ENCODE measurements at regions not wholly inside any gene's neighbourhood (a gene's known extent, or its start where the extent isn't known, plus 50 kb on each side); places are given as distances from the start of the nearest gene placed in this dataset.
A peak's percentile ranks its signal among the peaks of the same experiment; 100 is the strongest.

DNA sequence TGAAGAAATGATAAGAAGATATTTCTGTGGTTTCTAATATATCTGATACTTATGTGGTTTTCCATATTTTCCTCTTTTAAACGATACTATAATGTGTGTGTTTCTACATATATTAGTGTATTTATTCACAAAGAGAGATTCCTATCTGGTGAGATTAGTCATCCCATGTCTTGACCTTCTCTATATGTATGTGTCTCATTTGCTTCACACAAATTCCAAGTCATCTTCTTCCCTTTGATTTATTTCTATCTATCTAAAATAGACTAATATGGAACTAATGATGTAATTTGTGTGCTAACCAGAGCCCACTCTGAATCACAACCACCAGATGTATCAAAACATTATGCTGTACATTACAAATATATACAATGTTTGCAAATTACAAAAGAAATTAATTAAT lies 154.7 kb upstream of the KCNMB2 start:
- Mint-ChIP-seq H3K27me3 (ENCODE audit: low read depth) (no peaks in the 10 kb centered on the region), H3K36me3 (ENCODE audit: low read depth) (peaks cover 3% of the 10 kb centered on the region), H3K4me3 (ENCODE audit: unreplicated experiment) (no peak overlapping the region), H3K9me3 (ENCODE audit: low read depth) (peaks cover 5% of the 10 kb centered on the region), H3K27ac (ENCODE audit: unreplicated experiment) (peak overlapping the region; percentile 90), H3K4me1 (ENCODE audit: low read depth) (peaks cover 60% of the 10 kb centered on the region)
- no peak for DNase-seq (ENCODE audit: low spot score)
- TF ChIP-seq, protein P1, sequence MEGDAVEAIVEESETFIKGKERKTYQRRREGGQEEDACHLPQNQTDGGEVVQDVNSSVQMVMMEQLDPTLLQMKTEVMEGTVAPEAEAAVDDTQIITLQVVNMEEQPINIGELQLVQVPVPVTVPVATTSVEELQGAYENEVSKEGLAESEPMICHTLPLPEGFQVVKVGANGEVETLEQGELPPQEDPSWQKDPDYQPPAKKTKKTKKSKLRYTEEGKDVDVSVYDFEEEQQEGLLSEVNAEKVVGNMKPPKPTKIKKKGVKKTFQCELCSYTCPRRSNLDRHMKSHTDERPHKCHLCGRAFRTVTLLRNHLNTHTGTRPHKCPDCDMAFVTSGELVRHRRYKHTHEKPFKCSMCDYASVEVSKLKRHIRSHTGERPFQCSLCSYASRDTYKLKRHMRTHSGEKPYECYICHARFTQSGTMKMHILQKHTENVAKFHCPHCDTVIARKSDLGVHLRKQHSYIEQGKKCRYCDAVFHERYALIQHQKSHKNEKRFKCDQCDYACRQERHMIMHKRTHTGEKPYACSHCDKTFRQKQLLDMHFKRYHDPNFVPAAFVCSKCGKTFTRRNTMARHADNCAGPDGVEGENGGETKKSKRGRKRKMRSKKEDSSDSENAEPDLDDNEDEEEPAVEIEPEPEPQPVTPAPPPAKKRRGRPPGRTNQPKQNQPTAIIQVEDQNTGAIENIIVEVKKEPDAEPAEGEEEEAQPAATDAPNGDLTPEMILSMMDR (IDR thresholded peaks at IDR 0.05) = no peak

DNA sequence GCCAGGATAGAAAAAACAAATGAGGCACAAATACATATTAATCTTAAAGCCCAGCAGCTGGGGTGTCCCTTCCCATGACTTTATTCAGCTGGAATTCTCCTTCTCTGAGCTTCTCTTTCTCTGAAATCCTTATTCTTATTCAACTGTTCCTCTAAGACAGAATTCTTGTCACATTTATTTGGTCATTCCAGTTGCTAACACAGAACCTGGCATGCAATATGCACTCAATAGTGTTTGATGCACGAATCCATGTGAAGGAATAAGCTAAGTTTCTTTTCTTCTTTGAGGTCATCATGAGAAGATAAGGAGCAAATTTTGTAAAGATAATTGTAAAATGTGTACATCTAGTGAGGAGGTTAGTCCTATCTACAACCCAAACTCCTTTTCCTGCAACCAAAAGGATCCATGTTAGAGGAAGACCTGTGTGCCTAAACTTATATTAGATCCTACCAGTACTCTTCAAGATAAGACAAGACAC lies 154.2 kb upstream of the KCNMB2 start:
- H3K4me3 Mint-ChIP-seq (ENCODE audit: unreplicated experiment) = no peak overlapping the region
- TF ChIP-seq, protein P1 (IDR thresholded peaks at IDR 0.05) = no peak
- H3K27ac Mint-ChIP-seq (ENCODE audit: unreplicated experiment) = peak overlapping the region; percentile 90
- no peak for DNase-seq (ENCODE audit: low spot score)
- no peaks in the 10 kb centered on the region for H3K27me3 Mint-ChIP-seq (ENCODE audit: low read depth)
- H3K36me3 Mint-ChIP-seq (ENCODE audit: low read depth) = peaks cover 3% of the 10 kb centered on the region
- H3K9me3 Mint-ChIP-seq (ENCODE audit: low read depth) = peaks cover 5% of the 10 kb centered on the region
- H3K4me1 Mint-ChIP-seq (ENCODE audit: low read depth) = peaks cover 60% of the 10 kb centered on the region

DNA sequence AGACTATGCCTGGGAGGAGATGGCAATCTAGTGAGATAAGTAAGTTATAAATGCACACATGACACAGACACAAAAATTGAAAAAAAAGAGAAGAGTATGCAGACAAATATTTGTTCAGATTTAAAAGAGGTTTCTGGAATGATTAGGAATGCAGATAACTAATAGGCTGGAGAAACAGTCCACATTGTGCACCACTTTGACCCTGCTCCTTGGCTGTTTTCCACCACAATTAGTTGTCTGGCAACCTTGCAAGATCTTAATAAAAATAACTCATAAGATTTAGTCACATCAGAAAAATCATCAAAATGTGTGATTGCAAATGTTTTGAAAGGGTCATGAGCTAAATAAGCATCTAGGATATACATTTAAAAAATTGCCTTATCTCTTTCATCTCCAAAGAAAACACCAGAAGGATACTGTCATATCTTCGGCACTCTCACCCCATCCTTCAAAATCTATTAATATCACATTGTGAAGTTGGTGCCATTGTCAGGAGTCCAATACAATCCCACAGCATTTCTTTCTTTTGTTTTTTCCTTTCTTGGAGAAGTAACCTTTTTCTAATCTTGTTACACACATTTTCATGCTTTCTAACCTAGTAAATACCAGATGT lies 153.7 kb upstream of the KCNMB2 start:
- Mint-ChIP-seq H3K27me3 (ENCODE audit: low read depth) (no peaks in the 10 kb centered on the region), H3K27ac (ENCODE audit: unreplicated experiment) (peak overlapping the region; percentile 90), H3K36me3 (ENCODE audit: low read depth) (peaks cover 3% of the 10 kb centered on the region), H3K9me3 (ENCODE audit: low read depth) (peaks cover 5% of the 10 kb centered on the region), H3K4me1 (ENCODE audit: low read depth) (peaks cover 60% of the 10 kb centered on the region), H3K4me3 (ENCODE audit: unreplicated experiment) (no peak overlapping the region)
- DNase-seq (ENCODE audit: low spot score) = no peak
- TF ChIP-seq, protein P1 (IDR thresholded peaks at IDR 0.05) = no peak

DNA sequence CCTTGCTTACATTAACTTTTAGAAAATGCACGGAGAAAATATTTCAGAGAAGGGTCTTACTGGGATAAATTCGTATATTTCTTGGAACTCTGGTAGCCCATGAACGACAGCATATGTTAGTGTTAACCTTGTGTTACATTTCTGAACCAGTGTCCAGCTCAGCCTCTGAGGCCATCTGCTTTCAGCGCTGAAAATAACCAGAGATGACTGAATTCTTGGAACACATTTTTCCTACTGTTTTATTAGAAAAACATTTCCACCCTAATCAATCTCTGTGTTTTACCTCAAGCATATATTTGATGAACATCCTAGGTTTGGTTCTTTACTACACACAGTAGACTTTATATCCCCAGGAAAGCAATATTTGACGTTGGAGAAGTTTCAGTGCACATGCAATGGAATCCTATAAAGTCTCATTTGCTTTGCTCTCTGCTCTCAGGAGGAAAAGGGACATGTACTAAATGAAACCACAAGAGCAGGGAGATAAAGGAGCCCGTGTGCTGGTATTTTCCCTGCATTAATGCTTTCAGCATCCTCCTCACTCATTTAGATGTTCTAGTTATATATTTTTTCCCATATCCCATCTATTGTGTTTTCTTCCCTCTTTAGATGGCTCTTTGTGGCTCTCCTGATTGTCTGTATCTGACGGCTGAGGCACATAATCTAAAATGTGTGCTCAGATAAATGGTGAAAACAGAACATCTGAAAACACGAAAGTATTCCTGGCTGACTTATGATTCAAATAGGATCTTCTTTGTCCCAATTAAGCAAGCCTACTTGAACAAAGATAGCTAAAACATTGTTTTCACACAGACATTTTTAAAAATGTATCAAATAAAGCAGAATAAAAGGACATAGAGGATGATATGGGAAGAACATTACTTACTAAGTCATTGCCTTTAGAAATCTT lies 151.7 kb upstream of the KCNMB2 start:
- Mint-ChIP-seq H3K27me3 (ENCODE audit: low read depth) (no peaks in the 10 kb centered on the region), H3K36me3 (ENCODE audit: low read depth) (no peaks in the 10 kb centered on the region), H3K4me1 (ENCODE audit: low read depth) (peaks cover 58% of the 10 kb centered on the region), H3K4me3 (ENCODE audit: unreplicated experiment) (peak overlapping the region; percentile 26), H3K9me3 (ENCODE audit: low read depth) (no peaks in the 10 kb centered on the region), H3K27ac (ENCODE audit: unreplicated experiment) (peak overlapping the region; percentile 75)
- TF ChIP-seq, protein P1 (IDR thresholded peaks at IDR 0.05) = peak; percentile 66
- DNase-seq (ENCODE audit: low spot score) = no peak

DNA sequence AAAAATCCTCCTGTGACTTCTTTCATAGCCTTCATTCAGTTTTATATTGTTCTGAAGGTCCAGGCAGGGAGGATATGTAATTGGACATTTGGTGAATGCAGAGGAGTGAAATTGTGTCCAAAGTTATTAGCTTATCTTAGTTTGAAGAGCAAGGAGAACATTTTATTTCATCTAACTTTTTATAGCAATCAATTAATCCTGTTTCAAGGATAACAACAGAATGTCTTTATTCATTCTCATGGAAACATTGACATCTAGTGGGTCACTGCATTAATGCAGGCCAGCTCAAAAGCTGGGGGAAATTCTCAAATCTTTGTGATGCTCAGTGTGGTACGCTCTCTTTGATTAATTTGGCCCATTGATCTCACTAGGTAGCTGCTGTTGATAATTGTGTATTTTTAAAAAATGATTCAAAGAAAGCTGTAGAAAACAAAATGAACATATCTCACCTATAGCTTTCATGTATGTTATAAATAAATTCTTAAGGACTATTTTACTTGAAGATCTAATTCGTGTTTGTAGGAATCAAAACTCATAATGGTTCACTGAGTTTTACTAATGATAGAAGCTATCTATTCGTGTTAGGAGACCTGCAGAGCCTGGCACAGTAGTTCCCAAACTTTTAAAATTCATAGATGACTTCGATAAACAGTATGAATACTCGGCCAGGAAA lies 150.8 kb upstream of the KCNMB2 start:
- peak overlapping the region; percentile 26 for H3K4me3 Mint-ChIP-seq (ENCODE audit: unreplicated experiment)
- TF ChIP-seq, protein P1 (IDR thresholded peaks at IDR 0.05) = peak; percentile 97
- no peak for DNase-seq (ENCODE audit: low spot score)
- H3K27me3 Mint-ChIP-seq (ENCODE audit: low read depth) = no peaks in the 10 kb centered on the region
- peaks cover 57% of the 10 kb centered on the region for H3K4me1 Mint-ChIP-seq (ENCODE audit: low read depth)
- H3K36me3 Mint-ChIP-seq (ENCODE audit: low read depth) = no peaks in the 10 kb centered on the region
- peak overlapping the region; percentile 75 for H3K27ac Mint-ChIP-seq (ENCODE audit: unreplicated experiment)
- H3K9me3 Mint-ChIP-seq (ENCODE audit: low read depth) = no peaks in the 10 kb centered on the region

Measured in chondrocyte (in vitro differentiated cells).